ENCODE measurements at regions not wholly inside any gene's neighbourhood (a gene's known extent, or its start where the extent isn't known, plus 50 kb on each side); places are given as distances from the start of the nearest gene placed in this dataset.

DNA sequence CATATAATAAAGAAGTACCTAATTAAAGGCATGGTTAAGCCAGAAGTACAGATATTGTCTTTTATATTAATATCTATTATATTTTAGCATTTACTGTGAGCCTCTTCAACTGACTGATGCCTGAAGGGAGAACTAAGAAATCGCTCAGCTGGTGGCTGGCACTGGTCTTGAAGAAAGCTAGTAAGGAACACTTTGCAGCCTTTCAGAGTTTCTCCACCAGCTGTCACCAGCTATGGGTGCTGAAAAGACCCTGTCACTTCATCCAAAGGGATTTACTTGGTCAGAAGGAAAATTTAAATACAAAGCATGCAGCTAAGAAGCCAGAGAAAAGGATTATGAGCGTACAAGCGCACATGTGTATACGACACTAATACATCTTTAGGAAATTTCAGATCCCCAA lies 525.9 kb downstream of the TMEM182 start:
- no peaks in the 10 kb centered on the region for H3K36me3 ChIP-seq (ENCODE audit: insufficient read depth, low read length)
- no peaks in the 10 kb centered on the region for H3K9me2 ChIP-seq (replicated peaks; ENCODE audit: low read depth, low read length)
- H3K4me2 ChIP-seq (ENCODE audit: low read depth, low read length, poor library complexity, severe bottlenecking), result no peak overlapping the region
- no peaks in the 10 kb centered on the region for H4K20me1 ChIP-seq (ENCODE audit: insufficient read depth, low read length, poor library complexity, severe bottlenecking)
- H3K4me3 ChIP-seq (ENCODE audit: low read length, poor library complexity, severe bottlenecking), result no peak overlapping the region
- no peak overlapping the region for H2AFZ ChIP-seq (ENCODE audit: low read length)
- H3F3A ChIP-seq (ENCODE audit: low read depth), result no peaks in the 10 kb centered on the region
- no peak for TF ChIP-seq EZH2phosphoT487 (IDR thresholded peaks at IDR 0.05; ENCODE audit: borderline replicate concordance)
- TF ChIP-seq, protein P1, sequence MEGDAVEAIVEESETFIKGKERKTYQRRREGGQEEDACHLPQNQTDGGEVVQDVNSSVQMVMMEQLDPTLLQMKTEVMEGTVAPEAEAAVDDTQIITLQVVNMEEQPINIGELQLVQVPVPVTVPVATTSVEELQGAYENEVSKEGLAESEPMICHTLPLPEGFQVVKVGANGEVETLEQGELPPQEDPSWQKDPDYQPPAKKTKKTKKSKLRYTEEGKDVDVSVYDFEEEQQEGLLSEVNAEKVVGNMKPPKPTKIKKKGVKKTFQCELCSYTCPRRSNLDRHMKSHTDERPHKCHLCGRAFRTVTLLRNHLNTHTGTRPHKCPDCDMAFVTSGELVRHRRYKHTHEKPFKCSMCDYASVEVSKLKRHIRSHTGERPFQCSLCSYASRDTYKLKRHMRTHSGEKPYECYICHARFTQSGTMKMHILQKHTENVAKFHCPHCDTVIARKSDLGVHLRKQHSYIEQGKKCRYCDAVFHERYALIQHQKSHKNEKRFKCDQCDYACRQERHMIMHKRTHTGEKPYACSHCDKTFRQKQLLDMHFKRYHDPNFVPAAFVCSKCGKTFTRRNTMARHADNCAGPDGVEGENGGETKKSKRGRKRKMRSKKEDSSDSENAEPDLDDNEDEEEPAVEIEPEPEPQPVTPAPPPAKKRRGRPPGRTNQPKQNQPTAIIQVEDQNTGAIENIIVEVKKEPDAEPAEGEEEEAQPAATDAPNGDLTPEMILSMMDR (conservative IDR thresholded peaks at IDR 0.05; ENCODE audit: low read length), result no peak
- no peaks in the 10 kb centered on the region for H3K4me1 ChIP-seq (ENCODE audit: insufficient read depth, low read length, poor library complexity, severe bottlenecking)
- H3K27me3 ChIP-seq (ENCODE audit: insufficient read depth, low read length, poor library complexity, severe bottlenecking), result no peaks in the 10 kb centered on the region
- H3K9ac ChIP-seq (ENCODE audit: low read depth, low read length, poor library complexity, severe bottlenecking), result no peak overlapping the region
- H3K9me3 ChIP-seq (ENCODE audit: insufficient read depth, low read depth, low read length), result no peaks in the 10 kb centered on the region
- no peaks in the 10 kb centered on the region for H3K79me2 ChIP-seq (ENCODE audit: insufficient read depth, low read length)

DNA sequence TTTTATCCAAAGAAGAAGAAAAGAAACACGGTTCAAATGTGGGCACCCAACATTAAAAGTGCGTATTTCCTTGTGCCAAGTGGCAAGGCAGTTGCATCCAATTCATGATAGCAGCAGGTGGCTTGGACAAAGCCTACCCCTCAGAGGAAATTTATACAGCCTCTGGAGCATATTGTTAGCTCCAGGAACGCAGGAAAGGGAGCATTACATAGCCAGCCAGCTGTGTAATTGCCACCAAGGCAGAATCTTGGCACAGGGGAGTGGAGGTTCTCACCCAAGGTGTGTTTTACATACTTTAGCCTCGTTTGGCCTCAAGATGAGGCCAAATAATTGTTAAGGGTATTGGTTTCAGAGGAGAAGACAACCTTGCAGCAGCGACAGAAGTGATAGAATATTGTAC lies 526.9 kb downstream of the TMEM182 start:
- H3K79me2 ChIP-seq (ENCODE audit: insufficient read depth, low read length), result no peaks in the 10 kb centered on the region
- H3K4me1 ChIP-seq (ENCODE audit: insufficient read depth, low read length, poor library complexity, severe bottlenecking), result no peaks in the 10 kb centered on the region
- H3K9ac ChIP-seq (ENCODE audit: low read depth, low read length, poor library complexity, severe bottlenecking), result no peak overlapping the region
- H2AFZ ChIP-seq (ENCODE audit: low read length), result no peak overlapping the region
- H3K27me3 ChIP-seq (ENCODE audit: insufficient read depth, low read length, poor library complexity, severe bottlenecking), result no peaks in the 10 kb centered on the region
- H3K9me2 ChIP-seq (replicated peaks; ENCODE audit: low read depth, low read length), result no peaks in the 10 kb centered on the region
- H3K36me3 ChIP-seq (ENCODE audit: insufficient read depth, low read length), result no peaks in the 10 kb centered on the region
- H3K4me3 ChIP-seq (ENCODE audit: low read length, poor library complexity, severe bottlenecking), result no peak overlapping the region
- H4K20me1 ChIP-seq (ENCODE audit: insufficient read depth, low read length, poor library complexity, severe bottlenecking), result no peaks in the 10 kb centered on the region
- no peaks in the 10 kb centered on the region for H3K9me3 ChIP-seq (ENCODE audit: insufficient read depth, low read depth, low read length)
- H3F3A ChIP-seq (ENCODE audit: low read depth), result no peaks in the 10 kb centered on the region
- H3K4me2 ChIP-seq (ENCODE audit: low read depth, low read length, poor library complexity, severe bottlenecking), result no peak overlapping the region
- TF ChIP-seq EZH2phosphoT487 (IDR thresholded peaks at IDR 0.05; ENCODE audit: borderline replicate concordance), result no peak
- TF ChIP-seq, protein P1 (conservative IDR thresholded peaks at IDR 0.05; ENCODE audit: low read length), result no peak

DNA sequence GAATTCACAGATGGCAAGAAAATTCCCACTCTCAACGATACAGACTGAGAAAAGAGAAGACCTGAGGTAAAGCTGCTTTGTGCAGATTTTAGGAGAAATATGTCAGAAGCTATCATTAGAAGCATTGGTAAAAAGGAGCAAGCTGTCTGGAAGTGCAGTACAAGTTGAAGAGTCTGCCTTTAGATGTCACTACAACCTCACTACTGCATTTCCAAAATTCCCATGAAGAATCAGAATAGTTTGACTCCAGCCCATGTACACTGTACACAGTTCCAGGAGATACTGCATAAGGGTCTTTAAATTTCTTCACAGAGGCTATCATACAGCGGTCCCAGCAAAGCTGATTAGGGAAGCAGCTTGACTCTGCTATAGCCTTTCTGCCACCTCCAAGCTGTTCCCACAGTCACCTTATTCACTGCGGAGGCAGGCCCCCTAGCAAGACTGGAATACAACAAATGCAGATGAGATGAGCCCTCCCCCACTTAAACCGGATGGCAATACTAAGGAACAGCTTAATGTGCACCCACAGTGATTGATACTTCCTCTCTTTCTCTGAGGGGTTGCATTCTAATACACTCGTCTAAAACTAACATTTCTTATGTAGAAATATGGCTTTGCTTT lies 527.4 kb downstream of the TMEM182 start:
- Histone ChIP-seq H3K9me3 (ENCODE audit: insufficient read depth, low read depth, low read length) (no peaks in the 10 kb centered on the region), H3K4me2 (ENCODE audit: low read depth, low read length, poor library complexity, severe bottlenecking) (no peak overlapping the region), H3K27me3 (ENCODE audit: insufficient read depth, low read length, poor library complexity, severe bottlenecking) (no peaks in the 10 kb centered on the region), H3K4me3 (ENCODE audit: low read length, poor library complexity, severe bottlenecking) (no peak overlapping the region), H3K9me2 (replicated peaks; ENCODE audit: low read depth, low read length) (no peaks in the 10 kb centered on the region), H3F3A (ENCODE audit: low read depth) (no peaks in the 10 kb centered on the region), H3K9ac (ENCODE audit: low read depth, low read length, poor library complexity, severe bottlenecking) (no peak overlapping the region), H3K36me3 (ENCODE audit: insufficient read depth, low read length) (no peaks in the 10 kb centered on the region), H3K79me2 (ENCODE audit: insufficient read depth, low read length) (no peaks in the 10 kb centered on the region), H3K4me1 (ENCODE audit: insufficient read depth, low read length, poor library complexity, severe bottlenecking) (no peaks in the 10 kb centered on the region), H4K20me1 (ENCODE audit: insufficient read depth, low read length, poor library complexity, severe bottlenecking) (no peaks in the 10 kb centered on the region), H2AFZ (ENCODE audit: low read length) (no peak overlapping the region)
- TF ChIP-seq, protein P1 (conservative IDR thresholded peaks at IDR 0.05; ENCODE audit: low read length), result no peak
- TF ChIP-seq EZH2phosphoT487 (IDR thresholded peaks at IDR 0.05; ENCODE audit: borderline replicate concordance), result no peak
